ENCODE measurements at regions not wholly inside any gene's neighbourhood (a gene's known extent, or its start where the extent isn't known, plus 50 kb on each side); places are given as distances from the start of the nearest gene placed in this dataset.

GRCh38 chr4:138426786-138427185 lies 184.6 kb upstream of the SLC7A11 start:
- TF ChIP-seq, protein P1, sequence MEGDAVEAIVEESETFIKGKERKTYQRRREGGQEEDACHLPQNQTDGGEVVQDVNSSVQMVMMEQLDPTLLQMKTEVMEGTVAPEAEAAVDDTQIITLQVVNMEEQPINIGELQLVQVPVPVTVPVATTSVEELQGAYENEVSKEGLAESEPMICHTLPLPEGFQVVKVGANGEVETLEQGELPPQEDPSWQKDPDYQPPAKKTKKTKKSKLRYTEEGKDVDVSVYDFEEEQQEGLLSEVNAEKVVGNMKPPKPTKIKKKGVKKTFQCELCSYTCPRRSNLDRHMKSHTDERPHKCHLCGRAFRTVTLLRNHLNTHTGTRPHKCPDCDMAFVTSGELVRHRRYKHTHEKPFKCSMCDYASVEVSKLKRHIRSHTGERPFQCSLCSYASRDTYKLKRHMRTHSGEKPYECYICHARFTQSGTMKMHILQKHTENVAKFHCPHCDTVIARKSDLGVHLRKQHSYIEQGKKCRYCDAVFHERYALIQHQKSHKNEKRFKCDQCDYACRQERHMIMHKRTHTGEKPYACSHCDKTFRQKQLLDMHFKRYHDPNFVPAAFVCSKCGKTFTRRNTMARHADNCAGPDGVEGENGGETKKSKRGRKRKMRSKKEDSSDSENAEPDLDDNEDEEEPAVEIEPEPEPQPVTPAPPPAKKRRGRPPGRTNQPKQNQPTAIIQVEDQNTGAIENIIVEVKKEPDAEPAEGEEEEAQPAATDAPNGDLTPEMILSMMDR (IDR thresholded peaks at IDR 0.05) = no peak
- DNase-seq (ENCODE audit: low spot score) = no peak
- no peak for ATAC-seq (ENCODE audit: insufficient number of reproducible peaks, low FRiP score, low read depth)
- no peak overlapping the region for H3K4me3 ChIP-seq
- no peak overlapping the region for H3K27ac ChIP-seq
- H3K36me3 ChIP-seq = no peaks in the 10 kb centered on the region
- H3K9me3 ChIP-seq = no peaks in the 10 kb centered on the region
- peaks cover 0 to 16% of the 10 kb centered on the region in 2 donors for H3K4me1 ChIP-seq (ENCODE audit: control insufficient read depth in 1 of 2, low read depth in 2 of 2)
- H3K27me3 ChIP-seq (replicated peaks; ENCODE audit: insufficient read depth) = no peaks in the 10 kb centered on the region

DNA sequence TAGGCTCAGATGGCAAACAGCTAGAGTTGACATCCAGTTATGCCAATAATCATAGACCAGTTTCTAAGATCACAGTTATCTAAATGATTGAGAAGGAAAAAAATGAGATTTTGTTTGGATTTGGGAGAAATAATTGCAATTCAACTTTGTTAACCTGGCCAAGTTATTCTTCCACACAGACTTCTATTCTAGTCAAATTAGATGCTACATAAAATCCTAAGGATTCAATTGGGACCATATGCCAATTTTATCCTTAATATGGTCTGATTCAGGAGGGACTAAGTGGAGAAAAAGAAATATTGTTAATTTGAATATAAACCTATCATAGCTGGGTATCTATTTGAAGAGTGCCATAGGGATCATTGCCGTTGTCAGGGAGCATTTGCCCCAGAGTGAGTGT lies 178.3 kb upstream of the SLC7A11 start:
- TF ChIP-seq, protein P1 (IDR thresholded peaks at IDR 0.05) = no peak
- no peaks in the 10 kb centered on the region for H3K4me1 ChIP-seq (ENCODE audit: control insufficient read depth in 1 of 2, low read depth in 2 of 2)
- ATAC-seq (ENCODE audit: insufficient number of reproducible peaks, low FRiP score, low read depth) = no peak
- H3K4me3 ChIP-seq = no peak overlapping the region
- DNase-seq (ENCODE audit: low spot score) = no peak
- no peaks in the 10 kb centered on the region for H3K9me3 ChIP-seq
- no peaks in the 10 kb centered on the region for H3K27me3 ChIP-seq (replicated peaks; ENCODE audit: insufficient read depth)
- H3K27ac ChIP-seq = no peak overlapping the region
- H3K36me3 ChIP-seq = no peaks in the 10 kb centered on the region

GRCh38 chr4:138414202-138414601 lies 172.1 kb upstream of the SLC7A11 start:
- TF ChIP-seq, protein P1 (IDR thresholded peaks at IDR 0.05) = no peak
- H3K9me3 ChIP-seq = no peaks in the 10 kb centered on the region
- no peaks in the 10 kb centered on the region for H3K4me1 ChIP-seq (ENCODE audit: control insufficient read depth in 1 of 2, low read depth in 2 of 2)
- no peaks in the 10 kb centered on the region for H3K36me3 ChIP-seq
- no peak overlapping the region for H3K4me3 ChIP-seq
- ATAC-seq (ENCODE audit: insufficient number of reproducible peaks, low FRiP score, low read depth) = no peak
- H3K27ac ChIP-seq = no peak overlapping the region
- no peak for DNase-seq (ENCODE audit: low spot score)
- H3K27me3 ChIP-seq (replicated peaks; ENCODE audit: insufficient read depth) = no peaks in the 10 kb centered on the region

GRCh38 chr4:138413273-138413672 lies 171.1 kb upstream of the SLC7A11 start:
- no peak overlapping the region for H3K4me3 ChIP-seq
- H3K4me1 ChIP-seq (ENCODE audit: control insufficient read depth in 1 of 2, low read depth in 2 of 2) = no peaks in the 10 kb centered on the region
- DNase-seq (ENCODE audit: low spot score) (no peak), ATAC-seq (ENCODE audit: insufficient number of reproducible peaks, low FRiP score, low read depth) (no peak)
- TF ChIP-seq, protein P1 (IDR thresholded peaks at IDR 0.05) = no peak
- H3K36me3 ChIP-seq = no peaks in the 10 kb centered on the region
- no peaks in the 10 kb centered on the region for H3K27me3 ChIP-seq (replicated peaks; ENCODE audit: insufficient read depth)
- H3K9me3 ChIP-seq = no peaks in the 10 kb centered on the region
- H3K27ac ChIP-seq = no peak overlapping the region

DNA sequence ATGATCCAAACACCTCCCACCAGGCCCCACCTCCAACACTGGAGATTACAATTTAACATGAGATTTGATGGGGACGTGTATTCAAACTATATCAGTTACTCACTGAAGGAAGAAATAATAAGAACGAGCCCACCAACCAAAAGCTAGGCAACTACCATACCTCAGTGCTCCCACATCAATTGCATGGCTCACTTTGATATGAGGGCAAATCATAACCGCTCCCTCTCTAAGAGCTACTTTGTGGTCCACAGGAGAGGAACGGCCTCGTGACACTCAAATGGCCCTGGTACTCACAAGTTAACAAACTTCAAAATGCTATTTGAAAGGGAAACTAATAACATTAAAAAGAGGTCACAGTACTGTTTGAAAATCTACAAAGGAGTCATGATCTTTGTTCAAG lies 170.7 kb upstream of the SLC7A11 start:
- no peaks in the 10 kb centered on the region for H3K27me3 ChIP-seq (replicated peaks; ENCODE audit: insufficient read depth)
- DNase-seq (ENCODE audit: low spot score) (no peak), ATAC-seq (ENCODE audit: insufficient number of reproducible peaks, low FRiP score, low read depth) (no peak)
- TF ChIP-seq, protein P1 (IDR thresholded peaks at IDR 0.05) = no peak
- H3K9me3 ChIP-seq = no peaks in the 10 kb centered on the region
- no peak overlapping the region for H3K4me3 ChIP-seq
- H3K27ac ChIP-seq = no peak overlapping the region
- no peaks in the 10 kb centered on the region for H3K4me1 ChIP-seq (ENCODE audit: control insufficient read depth in 1 of 2, low read depth in 2 of 2)
- no peaks in the 10 kb centered on the region for H3K36me3 ChIP-seq
